GM23248 (cell line): ENCODE measurements at regions not wholly inside any gene's neighbourhood (a gene's known extent, or its start where the extent isn't known, plus 50 kb on each side); places are given as distances from the start of the nearest gene placed in this dataset.
"Not testable (repeated sequence)": the region's sequence is repeated elsewhere in the genome, so short reads cannot be mapped to it uniquely, and the experiment has no call there.

Experiments used
- DNase-seq: peaks from one replicate; pipeline ENCODE4 v3.0.0-alpha.2; 2015
- H2AFZ ChIP-seq: fragments of 200-600 bp; sonication (generic); 2 replicates; pipeline ENCODE4 v1.6.1; 2016; ENCODE audit warnings: antibody characterized with exemption
- H3F3A ChIP-seq: fragments of 200-600 bp; sonication (generic); 2 replicates; pipeline ENCODE4 v1.6.1; 2016; ENCODE audit warnings: mild to moderate bottlenecking, antibody characterized with exemption, mixed run types; ENCODE audit not compliant: insufficient read depth
- H3K27ac ChIP-seq: fragments of 200-600 bp; sonication (generic); 2 replicates; pipeline ENCODE4 v1.5.1; 2016; ENCODE audit warnings: mild to moderate bottlenecking
- H3K27me3 ChIP-seq: fragments of 200-600 bp; sonication (generic); replicated peaks from 2 replicates; pipeline ENCODE4 v1.6.1; 2016; ENCODE audit warnings: mild to moderate bottlenecking; ENCODE audit not compliant: insufficient read depth
- H3K36me3 ChIP-seq: fragments of 200-600 bp; sonication (generic); 2 replicates; pipeline ENCODE4 v1.6.1; 2016; ENCODE audit warnings: low read depth, mild to moderate bottlenecking
- H3K4me1 ChIP-seq: fragments of 200-600 bp; sonication (generic); 2 replicates; pipeline ENCODE4 v1.6.1; 2016; ENCODE audit warnings: mild to moderate bottlenecking; ENCODE audit not compliant: insufficient read depth
- H3K4me2 ChIP-seq: fragments of 200-600 bp; sonication (generic); one replicate; pipeline ENCODE4 v1.6.1; 2016; ENCODE audit warnings: mild to moderate bottlenecking; ENCODE audit not compliant: unreplicated experiment
- H3K4me3 ChIP-seq: fragments of 200-600 bp; sonication (generic); 2 replicates; pipeline ENCODE4 v1.5.1; 2016; ENCODE audit warnings: mild to moderate bottlenecking
- H3K79me2 ChIP-seq: fragments of 200-600 bp; sonication (generic); 2 replicates; pipeline ENCODE4 v1.6.1; 2016; ENCODE audit warnings: mild to moderate bottlenecking; ENCODE audit not compliant: insufficient read depth
- H3K9ac ChIP-seq: fragments of 200-600 bp; sonication (generic); 2 replicates; pipeline ENCODE4 v1.6.1; 2016; ENCODE audit warnings: mild to moderate bottlenecking
- H3K9me2 ChIP-seq: fragments of 200-600 bp; sonication (generic); 2 replicates; pipeline ENCODE4 v1.6.1; 2016; ENCODE audit warnings: mixed run types, mild to moderate bottlenecking, moderate library complexity; ENCODE audit not compliant: insufficient read depth
- H3K9me3 ChIP-seq: fragments of 200-600 bp; sonication (generic); one replicate; pipeline ENCODE4 v1.6.1; 2017; ENCODE audit warnings: low read depth
- H4K20me1 ChIP-seq: fragments of 200-600 bp; sonication (generic); 2 replicates; pipeline ENCODE4 v1.6.0; 2016; ENCODE audit not compliant: insufficient read depth
- WGBS, 2 experiments: methylation state at CpG; one replicate each; pipeline ENCODE4 v1.1.6; 2015 to 2017; ENCODE audit warnings: low lambda C conversion rate in 2 of 2, low coverage in 1 of 2; ENCODE audit errors: missing lambda C conversion rate in 2 of 2; 5-methylcytosine and 5-hydroxymethylcytosine counted together
- in situ Hi-C: fragments of 300-500 bp; cut with MboI; formaldehyde crosslinking; loops from 2 replicates; pipeline ENCODE4 v1.15.0; 2020

- H3K9me3 ChIP-seq, H3K36me3 ChIP-seq, H3F3A ChIP-seq, DNase-seq, H3K79me2 ChIP-seq, H3K4me2 ChIP-seq, H2AFZ ChIP-seq, H3K9me2 ChIP-seq, H4K20me1 ChIP-seq, H3K27ac ChIP-seq, in situ Hi-C loops, H3K4me3 ChIP-seq, H3K9ac ChIP-seq, H3K4me1 ChIP-seq, H3K27me3 ChIP-seq: not testable (repeated sequence)
- 49 to 54% methylated on average over 3 of the region's 3 CpGs for WGBS, 2 experiments
Observed at GRCh38 chr2:91846388-91846787, 3024.8 kb upstream of the TEKT4 start.

DNA sequence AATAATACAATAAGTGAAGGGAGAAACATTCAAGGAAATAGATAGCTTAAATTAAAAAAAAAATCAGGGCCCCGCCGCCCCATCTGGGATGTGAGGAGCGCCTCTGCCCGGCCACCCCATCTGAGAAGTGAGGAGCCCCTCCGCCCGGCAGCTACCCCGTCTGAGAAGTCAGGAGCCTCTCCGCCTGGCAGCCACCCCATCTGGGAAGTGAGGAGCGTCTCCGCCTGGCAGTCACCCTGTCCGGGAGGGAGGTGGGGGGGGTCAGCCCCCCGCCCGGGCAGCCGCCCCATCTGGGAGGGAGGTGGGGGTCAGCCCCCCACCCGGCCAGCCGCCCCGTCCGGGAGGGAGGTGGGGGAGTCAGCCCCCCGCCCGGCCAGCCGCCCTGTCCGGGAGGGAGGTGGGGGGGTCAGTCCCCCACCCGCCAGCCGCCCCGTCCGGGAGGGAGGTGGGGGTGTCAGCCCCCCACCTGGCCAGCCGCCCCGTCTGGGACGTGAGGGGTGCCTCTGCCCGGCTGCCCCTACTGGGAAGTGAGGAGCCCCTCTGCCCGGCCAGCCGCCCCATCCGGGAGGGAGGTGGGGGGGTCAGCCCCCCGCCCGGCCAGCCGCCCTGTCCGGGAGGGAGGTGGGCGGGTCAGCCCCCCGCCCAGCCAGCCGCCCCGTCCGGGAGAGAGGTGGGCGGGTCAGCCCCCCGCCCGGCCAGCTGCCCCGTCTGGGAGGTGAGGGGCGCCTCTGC, 3019.4 kb upstream of the TEKT4 start:
- H3K27me3 ChIP-seq, DNase-seq, H3F3A ChIP-seq, H3K27ac ChIP-seq, H3K4me3 ChIP-seq, H4K20me1 ChIP-seq, in situ Hi-C loops, H2AFZ ChIP-seq, H3K9me3 ChIP-seq, H3K79me2 ChIP-seq, H3K4me2 ChIP-seq, H3K9ac ChIP-seq, H3K36me3 ChIP-seq, H3K4me1 ChIP-seq, H3K9me2 ChIP-seq: not testable (repeated sequence)
- WGBS, 2 experiments: 72 to 81% methylated on average over 8 to 42 of the region's 47 CpGs

DNA sequence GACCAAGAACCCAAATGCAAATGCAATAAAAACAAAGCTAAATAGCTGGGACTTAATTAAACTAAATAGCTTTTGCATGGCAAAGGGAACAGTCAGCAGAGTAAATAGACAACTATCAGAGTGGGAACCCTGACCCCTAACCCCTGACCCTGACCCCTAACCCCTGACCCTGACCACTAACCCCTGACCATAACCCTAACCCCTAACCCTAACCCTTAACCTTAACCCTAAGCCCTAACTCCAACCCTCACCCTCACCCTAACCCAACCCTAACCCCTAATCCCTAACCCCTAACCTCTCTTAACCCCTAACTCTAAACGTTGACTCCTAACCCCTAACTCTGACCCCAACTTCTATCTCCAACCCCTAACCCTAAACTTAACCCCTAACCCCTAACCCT, 3014.3 kb upstream of the TEKT4 start:
- H3K4me2 ChIP-seq, H3K4me1 ChIP-seq, in situ Hi-C loops, H2AFZ ChIP-seq, H3F3A ChIP-seq, H4K20me1 ChIP-seq, H3K36me3 ChIP-seq, H3K9me2 ChIP-seq, H3K4me3 ChIP-seq, H3K79me2 ChIP-seq, H3K9ac ChIP-seq, H3K27me3 ChIP-seq, H3K9me3 ChIP-seq, DNase-seq, H3K27ac ChIP-seq: not testable (repeated sequence)
- 8 to 11% methylated on average over 1 of the region's 1 CpG for WGBS, 2 experiments

- H4K20me1 ChIP-seq, DNase-seq, H3F3A ChIP-seq, H3K36me3 ChIP-seq, H3K9ac ChIP-seq, H3K4me1 ChIP-seq, in situ Hi-C loops, H3K4me2 ChIP-seq, H3K9me3 ChIP-seq, H2AFZ ChIP-seq, H3K79me2 ChIP-seq, H3K27ac ChIP-seq, H3K27me3 ChIP-seq, H3K9me2 ChIP-seq, H3K4me3 ChIP-seq: not testable (repeated sequence)
- WGBS, 2 experiments: 61 to 64% methylated on average over 21 of the region's 21 CpGs
Observed at GRCh38 chr2:91857711-91858110, 3013.5 kb upstream of the TEKT4 start.

GRCh38 chr2:91871716-91872115, 2999.5 kb upstream of the TEKT4 start:
- in situ Hi-C loops, H3K4me1 ChIP-seq, H3K9me2 ChIP-seq: not testable (repeated sequence)

GRCh38 chr2:91873416-91873815, 2997.8 kb upstream of the TEKT4 start:
- H3K79me2 ChIP-seq, in situ Hi-C loops, H3K4me1 ChIP-seq, DNase-seq, H3K27ac ChIP-seq, H3K4me3 ChIP-seq, H4K20me1 ChIP-seq, H3K9me2 ChIP-seq, H2AFZ ChIP-seq, H3K4me2 ChIP-seq, H3F3A ChIP-seq, H3K27me3 ChIP-seq, H3K36me3 ChIP-seq, H3K9ac ChIP-seq, H3K9me3 ChIP-seq: not testable (repeated sequence)
- WGBS, 2 experiments: 0 to 9% methylated on average over 1 of the region's 1 CpG

More at GRCh38 chr2:91871716-91872115, 2999.5 kb upstream of the TEKT4 start:
- not testable (repeated sequence) for H2AFZ ChIP-seq, H3K36me3 ChIP-seq, H3K4me3 ChIP-seq, H3K9ac ChIP-seq, H3F3A ChIP-seq, H3K4me2 ChIP-seq, H3K79me2 ChIP-seq, H4K20me1 ChIP-seq, H3K27ac ChIP-seq, H3K27me3 ChIP-seq, DNase-seq, H3K9me3 ChIP-seq
- 0 to 11% methylated on average over 2 of the region's 2 CpGs for WGBS, 2 experiments

DNA sequence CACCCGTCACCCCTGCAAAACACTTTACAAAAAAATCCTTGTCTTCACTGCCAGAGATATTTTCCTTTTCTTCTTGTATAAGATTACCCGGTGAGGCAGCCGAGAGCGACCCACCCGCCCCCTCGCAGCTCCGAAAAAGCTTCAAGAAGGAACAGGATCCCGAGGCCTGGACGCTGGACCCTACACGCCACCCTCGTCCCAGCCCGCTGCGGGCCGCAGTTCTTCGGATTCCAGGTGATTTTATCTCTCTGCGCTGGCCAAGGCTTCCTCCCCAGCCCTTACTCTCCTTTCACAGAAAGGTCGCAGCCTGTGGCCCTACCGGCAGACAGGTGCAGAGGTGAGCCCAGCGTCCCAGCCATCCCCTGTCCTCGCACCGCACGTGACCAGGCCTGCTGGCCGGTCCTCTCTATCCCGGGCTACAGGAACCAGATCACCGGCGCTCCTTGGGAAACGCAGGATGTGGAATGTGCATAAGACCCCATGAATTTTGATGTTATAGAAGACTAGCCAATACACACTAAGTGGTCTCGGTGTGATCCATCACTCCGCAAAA, 2993.5 kb upstream of the TEKT4 start:
- in situ Hi-C loops, H3K9me2 ChIP-seq, H4K20me1 ChIP-seq, H3K4me2 ChIP-seq, H3K79me2 ChIP-seq, H3K27ac ChIP-seq, H3K4me3 ChIP-seq, H3F3A ChIP-seq, H3K36me3 ChIP-seq, H3K27me3 ChIP-seq, H3K9ac ChIP-seq, H2AFZ ChIP-seq, H3K9me3 ChIP-seq, H3K4me1 ChIP-seq, DNase-seq: not testable (repeated sequence)
- WGBS, 2 experiments: 61 to 63% methylated on average over 29 of the region's 29 CpGs

DNA sequence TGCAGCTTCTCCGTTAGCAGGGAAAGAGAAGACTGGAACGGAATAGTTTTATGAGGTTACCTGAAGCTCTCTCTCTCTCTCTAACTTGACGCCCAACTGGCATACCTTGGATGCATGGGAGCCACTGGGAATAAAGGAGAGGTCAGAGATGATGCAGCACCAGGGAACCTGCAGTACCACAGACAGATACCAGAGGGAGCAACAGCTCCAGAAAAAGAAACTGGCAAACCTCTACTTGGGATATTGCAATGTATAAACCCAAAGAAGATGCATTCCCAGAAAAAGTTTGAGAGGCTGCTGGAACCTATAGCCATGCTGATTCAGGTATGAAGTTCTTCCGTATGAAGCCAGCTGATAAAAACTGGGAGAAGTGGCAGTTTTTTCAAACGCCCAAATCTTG, 2976.1 kb upstream of the TEKT4 start:
- DNase-seq: peak; percentile 6
- H3K4me1 ChIP-seq, H3K9ac ChIP-seq, H4K20me1 ChIP-seq, H3F3A ChIP-seq, H3K79me2 ChIP-seq, H3K27me3 ChIP-seq, H3K9me2 ChIP-seq, H3K4me2 ChIP-seq, H3K27ac ChIP-seq, H2AFZ ChIP-seq, H3K4me3 ChIP-seq, H3K36me3 ChIP-seq, H3K9me3 ChIP-seq, in situ Hi-C loops: not testable (repeated sequence)
- 5 to 9% methylated on average over 5 of the region's 5 CpGs for WGBS, 2 experiments
